KOPT-K1 (cell line): ENCODE measurements at regions not wholly inside any gene's neighbourhood (a gene's known extent, or its start where the extent isn't known, plus 50 kb on each side); places are given as distances from the start of the nearest gene placed in this dataset.
"Not testable (repeated sequence)": the region's sequence is repeated elsewhere in the genome, so short reads cannot be mapped to it uniquely, and the experiment has no call there.

Experiments used
- H3K27ac ChIP-seq: fragments of 200-600 bp; sonication (generic); 2 replicates; pipeline ENCODE4 v1.5.1; 2016; ENCODE audit warnings: antibody characterized with exemption, mild to moderate bottlenecking, low read depth, low read length; ENCODE audit not compliant: poor library complexity, severe bottlenecking
- H3K36me3 ChIP-seq: fragments of 200-600 bp; sonication (generic); 2 replicates; pipeline ENCODE4 v1.5.1; 2017; ENCODE audit warnings: antibody characterized with exemption, mild to moderate bottlenecking, low read length, moderate library complexity; ENCODE audit not compliant: insufficient read depth
- H3K9me3 ChIP-seq: fragments of 200-600 bp; sonication (generic); 2 replicates; pipeline ENCODE4 v1.5.1; 2017; ENCODE audit warnings: antibody characterized with exemption, low read length, mild to moderate bottlenecking; ENCODE audit not compliant: insufficient read depth, poor library complexity, severe bottlenecking

- no peaks in the 10 kb centered on the region for H3K9me3 ChIP-seq
- H3K27ac ChIP-seq = no peak overlapping the region
These were observed 419.3 kb upstream of the ACVR2A start for GRCh38 chr2:147425437-147426029.

GRCh38 chr2:147424766-147425165, 420.1 kb upstream of the ACVR2A start:
- H3K36me3 ChIP-seq = no peaks in the 10 kb centered on the region
- H3K9me3 ChIP-seq = no peaks in the 10 kb centered on the region
- no peak overlapping the region for H3K27ac ChIP-seq

More at GRCh38 chr2:147425437-147426029, 419.3 kb upstream of the ACVR2A start:
- H3K36me3 ChIP-seq = no peaks in the 10 kb centered on the region

- Histone ChIP-seq H3K27ac (no peak overlapping the region), H3K9me3 (no peaks in the 10 kb centered on the region), H3K36me3 (no peaks in the 10 kb centered on the region)
These were observed 423.7 kb upstream of the ACVR2A start for GRCh38 chr2:147420947-147421675.

- no peaks in the 10 kb centered on the region for H3K36me3 ChIP-seq
These were observed 424.3 kb upstream of the ACVR2A start for GRCh38 chr2:147420517-147420916.

GRCh38 chr2:147416099-147416498, 428.7 kb upstream of the ACVR2A start:
- Histone ChIP-seq H3K27ac (no peak overlapping the region), H3K36me3 (no peaks in the 10 kb centered on the region), H3K9me3 (no peaks in the 10 kb centered on the region)

More at GRCh38 chr2:147420517-147420916, 424.3 kb upstream of the ACVR2A start:
- H3K9me3 ChIP-seq = no peaks in the 10 kb centered on the region
- no peak overlapping the region for H3K27ac ChIP-seq

GRCh38 chr2:147414656-147415055, 430.2 kb upstream of the ACVR2A start:
- not testable (repeated sequence) for H3K27ac ChIP-seq, H3K36me3 ChIP-seq, H3K9me3 ChIP-seq

GRCh38 chr2:147408357-147408756, 436.5 kb upstream of the ACVR2A start:
- no peaks in the 10 kb centered on the region for H3K9me3 ChIP-seq
- no peak overlapping the region for H3K27ac ChIP-seq
- no peaks in the 10 kb centered on the region for H3K36me3 ChIP-seq

- Histone ChIP-seq H3K36me3 (no peaks in the 10 kb centered on the region), H3K9me3 (no peaks in the 10 kb centered on the region), H3K27ac (no peak overlapping the region)
These were observed 439.2 kb upstream of the ACVR2A start for GRCh38 chr2:147405651-147406050.

GRCh38 chr2:147398996-147399395, 445.8 kb upstream of the ACVR2A start:
- Histone ChIP-seq H3K9me3 (no peaks in the 10 kb centered on the region), H3K27ac (no peak overlapping the region), H3K36me3 (no peaks in the 10 kb centered on the region)

- Histone ChIP-seq H3K36me3 (no peaks in the 10 kb centered on the region), H3K9me3 (no peaks in the 10 kb centered on the region), H3K27ac (no peak overlapping the region)
These were observed 446.5 kb upstream of the ACVR2A start for GRCh38 chr2:147398301-147398700.

GRCh38 chr2:147396890-147397289, 447.9 kb upstream of the ACVR2A start:
- Histone ChIP-seq H3K36me3 (no peaks in the 10 kb centered on the region), H3K27ac (no peak overlapping the region), H3K9me3 (no peaks in the 10 kb centered on the region)

GRCh38 chr2:147394179-147394790, 450.5 kb upstream of the ACVR2A start:
- no peak overlapping the region for H3K27ac ChIP-seq
- no peaks in the 10 kb centered on the region for H3K9me3 ChIP-seq
- H3K36me3 ChIP-seq = no peaks in the 10 kb centered on the region

- H3K9me3 ChIP-seq = no peaks in the 10 kb centered on the region
- no peak overlapping the region for H3K27ac ChIP-seq
- no peaks in the 10 kb centered on the region for H3K36me3 ChIP-seq
These were observed 452.6 kb upstream of the ACVR2A start for GRCh38 chr2:147392180-147392579.

GRCh38 chr2:147390475-147390874, 454.4 kb upstream of the ACVR2A start:
- H3K9me3 ChIP-seq = no peaks in the 10 kb centered on the region
- H3K36me3 ChIP-seq = no peaks in the 10 kb centered on the region
- no peak overlapping the region for H3K27ac ChIP-seq

GRCh38 chr2:147389218-147389617, 455.6 kb upstream of the ACVR2A start:
- Histone ChIP-seq H3K36me3 (no peaks in the 10 kb centered on the region), H3K9me3 (no peaks in the 10 kb centered on the region), H3K27ac (no peak overlapping the region)

- Histone ChIP-seq H3K27ac (no peak overlapping the region), H3K36me3 (no peaks in the 10 kb centered on the region), H3K9me3 (no peaks in the 10 kb centered on the region)
These were observed 456.6 kb upstream of the ACVR2A start for GRCh38 chr2:147388217-147388616.
